ENCODE measurements at regions not wholly inside any gene's neighbourhood (a gene's known extent, or its start where the extent isn't known, plus 50 kb on each side); places are given as distances from the start of the nearest gene placed in this dataset.
A peak's percentile ranks its signal among the peaks of the same experiment; 100 is the strongest.

- intact Hi-C loops (cut with DNase I; ENCODE audit: low total_unique reads): no loop called here
- no peak for TF ChIP-seq CTCF (IDR thresholded peaks at IDR 0.05)
- TF ChIP-seq POLR2A (IDR thresholded peaks at IDR 0.05): no peak
- no peak overlapping the region for H3K4me3 ChIP-seq (ENCODE audit: low read depth, poor library complexity, severe bottlenecking)
- 79 to 86% methylated on average over 7 of the region's 7 CpGs for WGBS, 2 donors
- DNase-seq (ENCODE audit: low spot score in 2 of 2): no peak
These were observed 85.9 kb upstream of the CLCN4 start for GRCh38 chrX:10070714-10071436.

GRCh38 chrX:10071451-10072144 is 85.2 kb upstream of the CLCN4 start:
- WGBS, 2 donors: 67 to 69% methylated on average over 7 of the region's 7 CpGs
- DNase-seq (ENCODE audit: low spot score in 2 of 2): no peak
- intact Hi-C loops (cut with DNase I; ENCODE audit: low total_unique reads): no loop called here
- TF ChIP-seq POLR2A (IDR thresholded peaks at IDR 0.05): no peak
- no peak for TF ChIP-seq CTCF (IDR thresholded peaks at IDR 0.05)
- H3K4me3 ChIP-seq (ENCODE audit: low read depth, poor library complexity, severe bottlenecking): no peak overlapping the region

DNA sequence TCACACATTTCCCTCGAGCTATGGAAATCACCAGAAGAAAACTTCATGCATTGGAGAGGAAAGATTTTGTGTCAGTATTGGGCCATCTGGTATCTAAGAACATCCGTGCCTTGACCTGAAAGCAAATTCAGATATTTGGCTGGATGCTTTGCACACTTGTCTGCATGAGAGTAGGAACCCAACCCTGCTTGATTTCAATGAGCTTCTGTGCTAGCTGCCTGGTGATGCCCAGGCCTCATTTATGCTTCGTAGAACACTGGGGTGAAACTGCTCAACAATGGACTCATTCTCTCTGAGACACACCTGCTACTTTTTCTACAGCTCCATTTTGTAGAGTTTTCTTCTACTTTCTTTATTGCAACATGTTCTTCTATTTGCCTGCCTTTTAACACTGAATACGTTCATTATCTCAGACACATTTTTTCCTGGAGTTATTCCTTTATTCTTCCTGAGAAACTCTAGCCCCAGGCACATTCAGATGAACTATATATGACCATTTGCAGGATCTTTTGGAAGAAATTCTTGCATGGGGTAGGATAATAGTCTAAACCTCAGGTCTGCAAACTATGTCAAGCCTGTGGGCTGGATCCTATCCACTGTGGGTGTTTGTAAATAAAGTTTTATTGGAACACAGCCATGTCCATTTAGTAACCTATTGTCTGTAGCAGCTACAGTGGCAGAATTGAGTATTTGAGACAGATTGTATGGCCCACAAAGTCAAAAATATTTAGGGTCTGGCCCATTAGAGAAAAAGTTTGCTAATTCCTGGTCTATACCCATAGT is 83.8 kb upstream of the CLCN4 start:
- 64 to 85% methylated on average over 4 of the region's 4 CpGs for WGBS, 2 donors
- no peak for DNase-seq (ENCODE audit: low spot score in 2 of 2)
- intact Hi-C loops (cut with DNase I; ENCODE audit: low total_unique reads): no loop called here
- H3K4me3 ChIP-seq (ENCODE audit: low read depth, poor library complexity, severe bottlenecking): no peak overlapping the region
- no peak for TF ChIP-seq POLR2A (IDR thresholded peaks at IDR 0.05)
- no peak for TF ChIP-seq CTCF (IDR thresholded peaks at IDR 0.05)

GRCh38 chrX:10073671-10074070 is 83.1 kb upstream of the CLCN4 start:
- 80 to 100% methylated on average over 1 of the region's 1 CpG for WGBS, 2 donors
- DNase-seq (ENCODE audit: low spot score in 2 of 2): no peak
- intact Hi-C loops (cut with DNase I; ENCODE audit: low total_unique reads): no loop called here
- TF ChIP-seq POLR2A (IDR thresholded peaks at IDR 0.05) (no peak), CTCF (IDR thresholded peaks at IDR 0.05) (no peak)
- H3K4me3 ChIP-seq (ENCODE audit: low read depth, poor library complexity, severe bottlenecking): no peak overlapping the region

- WGBS, 2 donors: 69 to 75% methylated on average over 9 of the region's 9 CpGs
- no peak overlapping the region for H3K4me3 ChIP-seq (ENCODE audit: low read depth, poor library complexity, severe bottlenecking)
- intact Hi-C loops (cut with DNase I; ENCODE audit: low total_unique reads): no loop called here
- TF ChIP-seq POLR2A (IDR thresholded peaks at IDR 0.05) (no peak), CTCF (IDR thresholded peaks at IDR 0.05) (no peak)
- peak; percentile 33 to 81 for DNase-seq (ENCODE audit: low spot score in 2 of 2)
These were observed 82.4 kb upstream of the CLCN4 start for GRCh38 chrX:10074241-10074941.

Data from lower leg skin (tissue), 4 donors.